ENCODE measurements at regions not wholly inside any gene's neighbourhood (a gene's known extent, or its start where the extent isn't known, plus 50 kb on each side); places are given as distances from the start of the nearest gene placed in this dataset.

- TF ChIP-seq EGR1 (IDR thresholded peaks at IDR 0.05; ENCODE audit: borderline replicate concordance in 1 of 2, low read depth in 2 of 2, low read length in 2 of 2) = peak in 1 of 2 experiments; percentile 18; a peak in 1 of 3 replicates
Observed at GRCh38 chr6:14857501-14857900, 388.4 kb upstream of the JARID2 start (continued).

DNA sequence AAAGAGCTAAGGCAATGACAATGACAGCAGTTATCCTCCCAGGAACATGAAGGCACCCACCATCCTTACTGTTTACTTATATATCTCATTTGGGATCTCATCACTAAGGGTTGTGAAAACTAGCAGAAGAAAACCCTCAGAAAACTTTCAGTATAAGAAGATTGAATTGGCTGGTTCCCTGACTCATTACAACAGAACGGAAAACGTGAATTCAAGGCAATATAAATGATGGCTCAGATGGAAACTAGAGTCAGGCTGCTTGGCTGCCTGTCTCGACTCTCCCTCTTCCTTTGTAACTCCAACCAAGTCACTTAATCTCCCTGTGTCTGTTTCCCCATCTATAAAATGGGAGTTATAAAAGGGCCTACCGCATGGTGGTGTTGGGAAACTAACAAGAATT lies 387.1 kb upstream of the JARID2 start:
- no peaks in the 10 kb centered on the region for H3K79me2 ChIP-seq (ENCODE audit: control insufficient read depth, insufficient read depth, low read length)
- ChIA-PET SMC1A (ENCODE audit: uncharacterized antibody, unreplicated experiment) (interaction anchor here (0.7 to 3.3 kb wide), 5 partner anchors 9 to 23 kb away, joined by 3 to 16 read pairs (median 3); no protein-coding TSS in a partner anchor), CTCF (interaction anchor here (1.1 to 1.5 kb wide), 2 partner anchors 15 to 426 kb away, joined by 3 to 11 read pairs; no protein-coding TSS in a partner anchor), RAD21 (ENCODE audit: unreplicated experiment) (interaction anchor here (1.8 to 1.9 kb wide), 2 partner anchors 15 to 142 kb away, joined by 4 to 7 read pairs; no protein-coding TSS in a partner anchor), POLR2A (interaction anchor here (2.0 kb wide), 1 partner anchor 16 kb away, joined by 6 read pairs; no protein-coding TSS in a partner anchor)
- in situ Hi-C loops (cut with MboI) = no loop called here
- FAIRE-seq (no peak), ATAC-seq (no peak), DNase-seq (ENCODE audit: low read depth, low spot score) (no peak)
- H3K9me3 ChIP-seq (replicated peaks; ENCODE audit: control insufficient read depth, insufficient read depth, low read length) = no peaks in the 10 kb centered on the region
- peaks cover 3% of the 10 kb centered on the region; the same call in 1 of the 2 replicates for H3K4me1 ChIP-seq (ENCODE audit: control insufficient read depth, insufficient read depth, low read length)
- H4K20me1 ChIP-seq (ENCODE audit: control insufficient read depth, insufficient read depth) = no peaks in the 10 kb centered on the region
- H3K27me3 ChIP-seq (replicated peaks in 1 of 2; ENCODE audit: control insufficient read depth in 2 of 2, insufficient read depth in 2 of 2, low read length in 1 of 2) = no peaks in the 10 kb centered on the region
- H3K9ac ChIP-seq (ENCODE audit: control insufficient read depth, insufficient read depth, low read length) = no peak overlapping the region
- no peaks in the 10 kb centered on the region for H3K36me3 ChIP-seq (ENCODE audit: control insufficient read depth in 2 of 2, insufficient read depth in 2 of 2, low read length in 1 of 2)
- no peak overlapping the region for H3K4me3 ChIP-seq
- no peak for TF ChIP-seq EGR1 (IDR thresholded peaks at IDR 0.05; ENCODE audit: borderline replicate concordance in 1 of 2, low read depth in 2 of 2, low read length in 2 of 2)
- no TSS peak for BruUV-seq (replicated peaks)
- H2AFZ ChIP-seq (ENCODE audit: control insufficient read depth, low read depth, low read length) = no peak overlapping the region
- intact Hi-C loops (cut with micrococcal nuclease; ENCODE audit: unreplicated experiment) = no loop called here
- no peak overlapping the region for H3K27ac ChIP-seq (ENCODE audit: control insufficient read depth, insufficient read depth)
- no peak overlapping the region for H3K4me2 ChIP-seq (ENCODE audit: control insufficient read depth, insufficient read depth)
- WGBS (ENCODE audit: insufficient coverage, insufficient replicate concordance, low lambda C conversion rate, missing lambda C conversion rate) = 53% methylated on average over 4 of the region's 4 CpGs

- no peak overlapping the region for H3K27ac ChIP-seq (ENCODE audit: control insufficient read depth, insufficient read depth)
- H3K79me2 ChIP-seq (ENCODE audit: control insufficient read depth, insufficient read depth, low read length) = no peaks in the 10 kb centered on the region
- no peaks in the 10 kb centered on the region for H3K27me3 ChIP-seq (replicated peaks in 1 of 2; ENCODE audit: control insufficient read depth in 2 of 2, insufficient read depth in 2 of 2, low read length in 1 of 2)
- no peak overlapping the region for H2AFZ ChIP-seq (ENCODE audit: control insufficient read depth, low read depth, low read length)
- ChIA-PET SMC1A (ENCODE audit: uncharacterized antibody, unreplicated experiment) (interaction anchor here (1.5 to 3.3 kb wide), 3 partner anchors 11 to 91 kb away, joined by 3 to 16 read pairs (median 3); no protein-coding TSS in a partner anchor), RAD21 (ENCODE audit: unreplicated experiment) (no interaction called here), CTCF (interaction anchor here (0.9 kb wide), 1 partner anchor 12 kb away, joined by 3 read pairs; no protein-coding TSS in a partner anchor), POLR2A (interaction anchor here (0.5 to 2.0 kb wide), 2 partner anchors 14 to 64 kb away, joined by 6 read pairs; no protein-coding TSS in a partner anchor)
- TF ChIP-seq, protein P1, sequence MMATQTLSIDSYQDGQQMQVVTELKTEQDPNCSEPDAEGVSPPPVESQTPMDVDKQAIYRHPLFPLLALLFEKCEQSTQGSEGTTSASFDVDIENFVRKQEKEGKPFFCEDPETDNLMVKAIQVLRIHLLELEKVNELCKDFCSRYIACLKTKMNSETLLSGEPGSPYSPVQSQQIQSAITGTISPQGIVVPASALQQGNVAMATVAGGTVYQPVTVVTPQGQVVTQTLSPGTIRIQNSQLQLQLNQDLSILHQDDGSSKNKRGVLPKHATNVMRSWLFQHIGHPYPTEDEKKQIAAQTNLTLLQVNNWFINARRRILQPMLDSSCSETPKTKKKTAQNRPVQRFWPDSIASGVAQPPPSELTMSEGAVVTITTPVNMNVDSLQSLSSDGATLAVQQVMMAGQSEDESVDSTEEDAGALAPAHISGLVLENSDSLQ (IDR thresholded peaks at IDR 0.05) = no peak
- TF ChIP-seq FOXK2 (IDR thresholded peaks at IDR 0.05) = no peak
- TF ChIP-seq NFIC (IDR thresholded peaks at IDR 0.05; ENCODE audit: low read depth, low read length) = no peak
- TF ChIP-seq TARDBP (IDR thresholded peaks at IDR 0.05; ENCODE audit: borderline replicate concordance) = no peak
- TF ChIP-seq RBBP5 (conservative IDR thresholded peaks at IDR 0.05) = no peak
- TF ChIP-seq BRCA1 (IDR thresholded peaks at IDR 0.05; ENCODE audit: low read depth, low read length) = no peak
- no peak for TF ChIP-seq SMAD5 (IDR thresholded peaks at IDR 0.05; ENCODE audit: low read depth)
- TF ChIP-seq ZZZ3 (IDR thresholded peaks at IDR 0.05; ENCODE audit: control insufficient read depth, insufficient read length, low read depth) = no peak
- no peak for TF ChIP-seq MLLT1 (IDR thresholded peaks at IDR 0.05)
- intact Hi-C loops (cut with micrococcal nuclease; ENCODE audit: unreplicated experiment) (no loop called here), in situ Hi-C loops (cut with MboI) (no loop called here)
- WGBS (ENCODE audit: insufficient coverage, insufficient replicate concordance, low lambda C conversion rate, missing lambda C conversion rate) = 46% methylated on average over 2 of the region's 2 CpGs
- H3K4me3 ChIP-seq = no peak overlapping the region
- BruUV-seq (replicated peaks) = no TSS peak
- peaks cover 6% of the 10 kb centered on the region; the same call in 1 of the 2 replicates for H3K4me1 ChIP-seq (ENCODE audit: control insufficient read depth, insufficient read depth, low read length)
- no peaks in the 10 kb centered on the region for H4K20me1 ChIP-seq (ENCODE audit: control insufficient read depth, insufficient read depth)
- ATAC-seq (no peak), DNase-seq (ENCODE audit: low read depth, low spot score) (no peak), FAIRE-seq (no peak)
- no peak overlapping the region for H3K4me2 ChIP-seq (ENCODE audit: control insufficient read depth, insufficient read depth)
- no peak overlapping the region for H3K9ac ChIP-seq (ENCODE audit: control insufficient read depth, insufficient read depth, low read length)
- no peaks in the 10 kb centered on the region for H3K9me3 ChIP-seq (replicated peaks; ENCODE audit: control insufficient read depth, insufficient read depth, low read length)
- no peaks in the 10 kb centered on the region for H3K36me3 ChIP-seq (ENCODE audit: control insufficient read depth in 2 of 2, insufficient read depth in 2 of 2, low read length in 1 of 2)
Observed at GRCh38 chr6:14860774-14861173, 385.1 kb upstream of the JARID2 start.

All from GM12878 (cell line).